ENCODE measurements at regions not wholly inside any gene's neighbourhood (a gene's known extent, or its start where the extent isn't known, plus 50 kb on each side); places are given as distances from the start of the nearest gene placed in this dataset.
A peak's percentile ranks its signal among the peaks of the same experiment; 100 is the strongest.

DNA sequence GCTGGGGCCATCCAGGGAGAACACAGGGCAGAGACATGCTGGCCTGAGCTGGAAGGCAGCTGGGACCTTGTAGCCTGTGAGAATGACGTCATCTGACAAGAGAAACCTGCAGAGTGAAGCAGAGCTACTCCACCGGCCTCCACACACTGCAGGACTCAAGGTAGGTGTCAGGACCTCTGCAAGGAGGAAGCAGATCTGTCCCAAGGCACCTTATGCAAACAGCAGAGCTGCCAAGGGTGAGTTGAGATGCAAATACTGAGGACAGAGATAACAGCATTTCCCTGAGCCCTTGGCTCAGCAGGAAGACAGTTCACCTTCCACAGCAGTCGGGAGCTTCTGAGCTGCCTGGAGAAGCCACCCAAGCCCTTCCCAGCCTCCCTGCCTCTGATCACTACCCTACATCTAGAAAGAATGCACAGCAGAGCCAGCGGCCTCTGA lies 51.9 kb upstream of the IGSF9B start:
- H3K4me3 ChIP-seq (ENCODE audit: insufficient read depth, low read length), result no peak overlapping the region
- H3K4me2 ChIP-seq (ENCODE audit: insufficient read depth, low read length), result no peak overlapping the region
- H2AFZ ChIP-seq (ENCODE audit: low read length), result no peak overlapping the region
- no peaks in the 10 kb centered on the region for H3K79me2 ChIP-seq (ENCODE audit: insufficient read depth, low read length)
- no peak overlapping the region for H3K27ac ChIP-seq (ENCODE audit: low read depth, low read length)
- H4K20me1 ChIP-seq (ENCODE audit: insufficient read depth, low read length), result no peaks in the 10 kb centered on the region
- no peak for DNase-seq (ENCODE audit: insufficient read length, low spot score, missing footprints)
- no peaks in the 10 kb centered on the region for H3K4me1 ChIP-seq (ENCODE audit: insufficient read depth, low read length)
- TF ChIP-seq, protein P1, sequence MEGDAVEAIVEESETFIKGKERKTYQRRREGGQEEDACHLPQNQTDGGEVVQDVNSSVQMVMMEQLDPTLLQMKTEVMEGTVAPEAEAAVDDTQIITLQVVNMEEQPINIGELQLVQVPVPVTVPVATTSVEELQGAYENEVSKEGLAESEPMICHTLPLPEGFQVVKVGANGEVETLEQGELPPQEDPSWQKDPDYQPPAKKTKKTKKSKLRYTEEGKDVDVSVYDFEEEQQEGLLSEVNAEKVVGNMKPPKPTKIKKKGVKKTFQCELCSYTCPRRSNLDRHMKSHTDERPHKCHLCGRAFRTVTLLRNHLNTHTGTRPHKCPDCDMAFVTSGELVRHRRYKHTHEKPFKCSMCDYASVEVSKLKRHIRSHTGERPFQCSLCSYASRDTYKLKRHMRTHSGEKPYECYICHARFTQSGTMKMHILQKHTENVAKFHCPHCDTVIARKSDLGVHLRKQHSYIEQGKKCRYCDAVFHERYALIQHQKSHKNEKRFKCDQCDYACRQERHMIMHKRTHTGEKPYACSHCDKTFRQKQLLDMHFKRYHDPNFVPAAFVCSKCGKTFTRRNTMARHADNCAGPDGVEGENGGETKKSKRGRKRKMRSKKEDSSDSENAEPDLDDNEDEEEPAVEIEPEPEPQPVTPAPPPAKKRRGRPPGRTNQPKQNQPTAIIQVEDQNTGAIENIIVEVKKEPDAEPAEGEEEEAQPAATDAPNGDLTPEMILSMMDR (IDR thresholded peaks at IDR 0.05; ENCODE audit: extremely low read depth, low read depth, low read length), result no peak
- no peaks in the 10 kb centered on the region for H3K36me3 ChIP-seq (ENCODE audit: insufficient read depth, low read length)
- H3K9me3 ChIP-seq (ENCODE audit: low read depth, low read length), result no peaks in the 10 kb centered on the region
- peaks cover 5% of the 10 kb centered on the region for H3K27me3 ChIP-seq (ENCODE audit: insufficient read depth, low read length)

DNA sequence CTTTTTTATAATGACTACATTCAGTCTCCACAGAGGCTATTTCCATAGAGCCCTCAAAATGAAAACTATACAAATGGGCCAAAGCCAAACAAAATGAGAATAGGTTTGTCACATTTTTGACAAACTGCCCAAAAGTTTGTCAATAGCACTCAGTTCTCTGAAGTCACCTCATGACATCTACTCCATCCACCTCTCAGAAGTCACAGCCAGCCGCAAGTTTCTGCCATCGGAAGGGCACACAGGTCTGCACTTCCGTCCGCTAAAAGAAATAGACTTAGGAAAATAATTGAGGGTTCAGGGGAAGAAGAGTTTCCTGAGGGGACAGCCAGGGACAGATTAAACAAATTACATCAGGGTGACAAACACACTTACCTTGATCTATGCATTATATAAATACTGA lies 55.4 kb upstream of the JAM3 start:
- Histone ChIP-seq H3K27me3 (ENCODE audit: insufficient read depth, low read length) (peaks cover 10% of the 10 kb centered on the region), H3K79me2 (ENCODE audit: insufficient read depth, low read length) (no peaks in the 10 kb centered on the region), H3K4me1 (ENCODE audit: insufficient read depth, low read length) (no peaks in the 10 kb centered on the region), H3K9me3 (ENCODE audit: low read depth, low read length) (no peaks in the 10 kb centered on the region), H3K36me3 (ENCODE audit: insufficient read depth, low read length) (no peaks in the 10 kb centered on the region), H2AFZ (ENCODE audit: low read length) (no peak overlapping the region), H3K27ac (ENCODE audit: low read depth, low read length) (no peak overlapping the region), H3K4me3 (ENCODE audit: insufficient read depth, low read length) (no peak overlapping the region), H4K20me1 (ENCODE audit: insufficient read depth, low read length) (no peaks in the 10 kb centered on the region), H3K4me2 (ENCODE audit: insufficient read depth, low read length) (no peak overlapping the region)
- TF ChIP-seq, protein P1 (IDR thresholded peaks at IDR 0.05; ENCODE audit: extremely low read depth, low read depth, low read length), result no peak
- no peak for DNase-seq (ENCODE audit: insufficient read length, low spot score, missing footprints)

DNA sequence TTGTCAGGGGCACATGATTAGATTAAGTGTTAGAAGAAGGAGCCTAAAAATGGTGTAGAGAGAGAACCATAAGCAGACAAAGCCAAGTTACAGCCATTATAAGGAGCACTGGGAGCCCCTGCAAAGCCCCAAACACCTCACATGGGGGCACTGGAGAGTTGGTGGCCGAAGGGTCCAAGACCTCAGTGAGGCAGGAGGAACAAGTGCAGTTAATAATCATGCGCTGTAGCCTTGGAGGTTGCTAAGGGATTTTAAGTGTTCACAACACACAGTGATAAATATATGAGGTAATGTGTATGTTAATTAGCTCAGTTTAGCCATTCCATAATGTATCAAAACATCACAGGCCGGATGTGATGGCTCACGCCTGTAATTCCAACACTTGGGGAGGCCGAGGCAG lies 54.4 kb upstream of the JAM3 start:
- no peak overlapping the region for H3K4me3 ChIP-seq (ENCODE audit: insufficient read depth, low read length)
- no peak overlapping the region for H3K4me2 ChIP-seq (ENCODE audit: insufficient read depth, low read length)
- H4K20me1 ChIP-seq (ENCODE audit: insufficient read depth, low read length), result no peaks in the 10 kb centered on the region
- H3K27ac ChIP-seq (ENCODE audit: low read depth, low read length), result no peak overlapping the region
- TF ChIP-seq, protein P1 (IDR thresholded peaks at IDR 0.05; ENCODE audit: extremely low read depth, low read depth, low read length), result peak; percentile 19
- H3K4me1 ChIP-seq (ENCODE audit: insufficient read depth, low read length), result no peaks in the 10 kb centered on the region
- peaks cover 14% of the 10 kb centered on the region for H3K27me3 ChIP-seq (ENCODE audit: insufficient read depth, low read length)
- DNase-seq (ENCODE audit: insufficient read length, low spot score, missing footprints), result no peak
- H3K79me2 ChIP-seq (ENCODE audit: insufficient read depth, low read length), result no peaks in the 10 kb centered on the region
- no peaks in the 10 kb centered on the region for H3K9me3 ChIP-seq (ENCODE audit: low read depth, low read length)
- no peaks in the 10 kb centered on the region for H3K36me3 ChIP-seq (ENCODE audit: insufficient read depth, low read length)
- H2AFZ ChIP-seq (ENCODE audit: low read length), result no peak overlapping the region

DNA sequence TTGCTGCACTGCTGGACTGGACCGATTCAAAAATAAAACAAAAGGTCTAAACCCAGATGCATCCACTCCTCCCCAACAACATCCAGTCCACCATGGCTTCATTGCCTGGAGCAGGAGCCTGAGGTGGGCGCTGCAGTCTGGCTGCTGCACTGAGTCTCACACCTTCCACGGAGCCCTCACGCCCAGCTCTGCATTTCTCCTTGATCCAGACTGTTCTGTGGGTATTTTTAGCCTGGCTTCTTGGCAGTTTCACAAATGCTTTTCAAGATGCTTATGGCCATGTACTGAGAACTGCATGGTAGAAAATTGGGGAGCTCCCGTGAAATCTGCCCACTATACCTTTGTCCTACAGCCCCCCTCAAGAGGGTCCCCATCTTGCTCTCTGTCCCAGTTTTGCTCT lies 53.3 kb upstream of the JAM3 start:
- Histone ChIP-seq H3K4me3 (ENCODE audit: insufficient read depth, low read length) (no peak overlapping the region), H3K79me2 (ENCODE audit: insufficient read depth, low read length) (no peaks in the 10 kb centered on the region), H3K4me2 (ENCODE audit: insufficient read depth, low read length) (no peak overlapping the region), H3K4me1 (ENCODE audit: insufficient read depth, low read length) (no peaks in the 10 kb centered on the region), H2AFZ (ENCODE audit: low read length) (no peak overlapping the region), H3K9me3 (ENCODE audit: low read depth, low read length) (no peaks in the 10 kb centered on the region), H3K36me3 (ENCODE audit: insufficient read depth, low read length) (no peaks in the 10 kb centered on the region), H4K20me1 (ENCODE audit: insufficient read depth, low read length) (no peaks in the 10 kb centered on the region), H3K27me3 (ENCODE audit: insufficient read depth, low read length) (peaks cover 14% of the 10 kb centered on the region), H3K27ac (ENCODE audit: low read depth, low read length) (no peak overlapping the region)
- DNase-seq (ENCODE audit: insufficient read length, low spot score, missing footprints), result no peak
- TF ChIP-seq, protein P1 (IDR thresholded peaks at IDR 0.05; ENCODE audit: extremely low read depth, low read depth, low read length), result no peak

All from osteoblast (primary cell).